Fibroblast of mammary gland (primary cell): ENCODE measurements at regions not wholly inside any gene's neighbourhood (a gene's known extent, or its start where the extent isn't known, plus 50 kb on each side); places are given as distances from the start of the nearest gene placed in this dataset.
"Not testable (repeated sequence)": the region's sequence is repeated elsewhere in the genome, so short reads cannot be mapped to it uniquely, and the experiment has no call there.

Source experiments
- DNase-seq: peaks from one replicate; pipeline ENCODE4 v3.0.0-alpha.2; 2010; ENCODE audit warnings: low read depth
- H3K4me3 ChIP-seq: 2 replicates; pipeline ENCODE4 v1.5.1; 2011; ENCODE audit warnings: low read depth, mild to moderate bottlenecking, low read length, moderate library complexity; ENCODE audit not compliant: control insufficient read depth
- CTCF ChIP-seq: conservative IDR thresholded peaks from 2 replicates; pipeline ENCODE4 v1.5.1; 2011; ENCODE audit warnings: low read depth, low read length, inconsistent platforms; ENCODE audit not compliant: control insufficient read depth, insufficient read depth

DNA sequence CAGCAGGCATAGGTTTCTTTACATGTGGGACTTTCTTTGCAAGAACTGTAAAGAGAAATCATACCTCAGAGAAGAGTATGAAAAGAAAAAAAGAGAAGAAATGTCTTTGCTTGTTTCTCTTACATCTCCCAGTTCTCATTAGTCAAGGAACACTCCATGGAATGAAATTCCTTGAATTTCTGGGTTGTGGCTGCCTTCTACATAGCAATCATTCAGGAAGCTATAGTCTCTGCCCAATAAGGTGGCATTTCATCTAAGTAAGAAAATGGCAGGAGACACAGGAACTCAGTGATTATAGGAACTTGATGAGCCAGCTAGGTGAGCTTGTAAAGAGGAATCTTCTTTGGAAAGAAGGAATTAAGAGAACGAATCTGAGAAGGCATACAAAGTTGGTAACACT, 197.0 kb upstream of the FKBP1C start:
- no peak for TF ChIP-seq CTCF
- H3K4me3 ChIP-seq, result no peak overlapping the region
- DNase-seq, result no peak

DNA sequence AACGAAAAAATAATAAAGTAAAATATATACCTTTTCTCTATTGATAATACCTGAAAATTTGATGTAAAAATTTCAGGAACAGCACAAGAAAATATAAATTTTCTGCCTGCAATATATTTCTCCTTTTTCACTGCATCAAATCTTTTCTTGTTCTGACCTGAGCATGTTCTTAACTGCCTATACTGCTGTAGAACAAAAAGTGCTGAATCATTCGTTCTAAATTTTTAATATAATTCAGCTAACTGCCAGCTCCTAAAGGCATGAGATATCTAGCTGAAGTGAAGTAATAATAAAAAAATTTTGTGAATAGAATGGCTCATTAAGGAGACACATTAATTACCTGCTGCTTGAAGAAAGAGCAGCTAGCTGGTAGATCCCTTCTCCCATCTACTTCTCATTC, 188.6 kb upstream of the FKBP1C start:
- DNase-seq, result no peak
- H3K4me3 ChIP-seq, result no peak overlapping the region
- no peak for TF ChIP-seq CTCF

DNA sequence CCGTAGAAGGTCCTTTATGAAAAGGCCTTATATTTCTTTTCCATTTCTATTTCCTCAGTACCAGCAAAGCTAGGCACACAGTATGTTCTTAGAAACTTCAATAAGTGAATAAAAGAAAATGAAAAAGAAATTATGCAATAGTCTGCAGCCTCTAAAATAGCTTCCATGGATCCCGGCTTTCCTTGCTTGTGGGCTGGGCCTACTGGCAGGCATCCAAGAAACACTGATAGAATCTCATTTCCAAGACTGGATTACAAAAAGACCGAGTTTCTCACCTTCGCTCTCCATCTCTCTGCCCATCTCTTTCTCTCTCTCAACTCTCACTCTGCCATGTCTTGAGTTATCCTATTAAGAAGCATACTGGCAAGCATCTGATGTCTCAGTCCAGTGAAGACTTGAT, 187.5 kb upstream of the FKBP1C start:
- DNase-seq, result no peak
- TF ChIP-seq CTCF, result no peak
- H3K4me3 ChIP-seq, result no peak overlapping the region

GRCh38 chr6:63049216-63049615, 162.1 kb upstream of the FKBP1C start:
- H3K4me3 ChIP-seq, result no peak overlapping the region
- TF ChIP-seq CTCF, result no peak
- no peak for DNase-seq

- DNase-seq, H3K4me3 ChIP-seq: not testable (repeated sequence)
These were observed 158.1 kb upstream of the FKBP1C start for GRCh38 chr6:63053206-63053605.

DNA sequence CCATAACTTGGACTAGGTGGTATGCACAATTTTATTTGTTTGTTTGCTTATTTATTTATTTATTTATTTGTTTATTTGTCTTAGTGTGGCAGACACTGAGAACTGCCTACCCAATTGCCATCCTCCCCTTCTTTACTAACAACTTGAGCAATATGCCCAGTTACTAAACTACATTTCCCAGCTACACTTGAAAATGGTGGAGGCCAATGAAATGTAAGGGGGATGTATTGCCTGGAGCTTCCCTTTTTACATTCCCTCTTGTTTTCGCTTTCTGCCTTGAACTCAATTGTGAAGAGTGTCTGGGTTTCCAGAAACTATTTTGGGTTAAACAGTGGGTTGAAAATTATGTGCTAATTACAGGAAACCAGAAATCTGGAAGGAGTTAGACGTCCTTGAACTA, 152.7 kb upstream of the FKBP1C start:
- DNase-seq, result no peak
- no peak for TF ChIP-seq CTCF

GRCh38 chr6:63063631-63064271, 147.5 kb upstream of the FKBP1C start:
- no peak overlapping the region for H3K4me3 ChIP-seq
- no peak for TF ChIP-seq CTCF
- DNase-seq, result no peak

More for the DNA sequence above, 152.7 kb upstream of the FKBP1C start:
- H3K4me3 ChIP-seq, result no peak overlapping the region
